ENCODE measurements at regions not wholly inside any gene's neighbourhood (a gene's known extent, or its start where the extent isn't known, plus 50 kb on each side); places are given as distances from the start of the nearest gene placed in this dataset.
"Not testable (repeated sequence)": the region's sequence is repeated elsewhere in the genome, so short reads cannot be mapped to it uniquely, and the experiment has no call there.

DNA sequence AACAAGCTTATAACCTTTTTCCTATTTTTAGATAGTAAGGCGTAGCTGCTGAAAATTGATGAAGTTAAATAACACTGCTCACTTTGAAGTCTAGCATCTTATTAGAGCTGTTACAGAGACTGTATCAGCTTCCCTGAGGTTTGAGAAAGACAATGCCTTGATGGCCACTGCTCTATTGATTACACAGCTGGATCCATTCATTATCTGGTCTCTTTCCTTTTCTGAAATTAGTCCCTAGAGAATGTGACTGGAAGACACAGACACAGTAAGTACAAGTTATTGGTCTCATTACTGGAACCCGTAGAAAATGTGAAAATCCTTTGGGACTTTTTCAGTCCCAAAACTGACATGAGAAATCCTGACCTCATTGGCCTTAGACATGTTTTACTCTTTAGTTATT is 188.3 kb downstream of the NAF1 start:
- H3K27ac ChIP-seq = no peak overlapping the region
- no peak for DNase-seq (ENCODE audit: low spot score)
- ChIA-PET CTCF (no interaction called here), POLR2A (ENCODE audit: low non-redundant PET) (no interaction called here)
- TF ChIP-seq, protein P1, sequence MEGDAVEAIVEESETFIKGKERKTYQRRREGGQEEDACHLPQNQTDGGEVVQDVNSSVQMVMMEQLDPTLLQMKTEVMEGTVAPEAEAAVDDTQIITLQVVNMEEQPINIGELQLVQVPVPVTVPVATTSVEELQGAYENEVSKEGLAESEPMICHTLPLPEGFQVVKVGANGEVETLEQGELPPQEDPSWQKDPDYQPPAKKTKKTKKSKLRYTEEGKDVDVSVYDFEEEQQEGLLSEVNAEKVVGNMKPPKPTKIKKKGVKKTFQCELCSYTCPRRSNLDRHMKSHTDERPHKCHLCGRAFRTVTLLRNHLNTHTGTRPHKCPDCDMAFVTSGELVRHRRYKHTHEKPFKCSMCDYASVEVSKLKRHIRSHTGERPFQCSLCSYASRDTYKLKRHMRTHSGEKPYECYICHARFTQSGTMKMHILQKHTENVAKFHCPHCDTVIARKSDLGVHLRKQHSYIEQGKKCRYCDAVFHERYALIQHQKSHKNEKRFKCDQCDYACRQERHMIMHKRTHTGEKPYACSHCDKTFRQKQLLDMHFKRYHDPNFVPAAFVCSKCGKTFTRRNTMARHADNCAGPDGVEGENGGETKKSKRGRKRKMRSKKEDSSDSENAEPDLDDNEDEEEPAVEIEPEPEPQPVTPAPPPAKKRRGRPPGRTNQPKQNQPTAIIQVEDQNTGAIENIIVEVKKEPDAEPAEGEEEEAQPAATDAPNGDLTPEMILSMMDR (conservative IDR thresholded peaks at IDR 0.05; ENCODE audit: low read depth) = no peak

DNA sequence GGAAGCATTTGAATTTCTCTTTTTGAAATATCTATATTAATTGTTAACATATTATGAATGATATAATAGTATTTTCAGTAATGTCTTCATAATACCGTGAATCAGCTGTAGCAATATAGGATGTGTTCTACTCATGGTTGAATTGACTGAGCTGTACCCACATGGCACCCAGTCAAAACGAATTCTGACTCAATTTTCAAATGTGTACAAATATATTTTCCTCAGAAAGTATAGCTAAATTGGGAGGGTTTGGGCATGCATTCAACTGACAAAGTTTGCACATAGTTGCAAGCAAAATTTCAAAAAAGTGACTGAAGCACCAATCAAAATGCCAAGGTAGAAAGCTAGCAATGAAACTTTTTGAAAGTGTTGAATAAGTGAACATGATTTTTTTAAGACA is 188.9 kb downstream of the NAF1 start:
- TF ChIP-seq, protein P1 (conservative IDR thresholded peaks at IDR 0.05; ENCODE audit: low read depth) = no peak
- H3K27ac ChIP-seq = no peak overlapping the region
- POLR2A ChIA-PET (ENCODE audit: low non-redundant PET) = no interaction called here
- no peak for DNase-seq (ENCODE audit: low spot score)
- CTCF ChIA-PET = interaction anchor here (0.7 kb wide), 1 partner anchor 1065 kb away, joined by 3 read pairs; no protein-coding TSS in a partner anchor

- DNase-seq (ENCODE audit: low spot score) = no peak
- CTCF ChIA-PET = no interaction called here
- H3K27ac ChIP-seq = no peak overlapping the region
- TF ChIP-seq, protein P1 (conservative IDR thresholded peaks at IDR 0.05; ENCODE audit: low read depth) = no peak
- POLR2A ChIA-PET (ENCODE audit: low non-redundant PET) = no interaction called here
These were observed 193.9 kb downstream of the NAF1 start for GRCh38 chr4:162972661-162973330.

DNA sequence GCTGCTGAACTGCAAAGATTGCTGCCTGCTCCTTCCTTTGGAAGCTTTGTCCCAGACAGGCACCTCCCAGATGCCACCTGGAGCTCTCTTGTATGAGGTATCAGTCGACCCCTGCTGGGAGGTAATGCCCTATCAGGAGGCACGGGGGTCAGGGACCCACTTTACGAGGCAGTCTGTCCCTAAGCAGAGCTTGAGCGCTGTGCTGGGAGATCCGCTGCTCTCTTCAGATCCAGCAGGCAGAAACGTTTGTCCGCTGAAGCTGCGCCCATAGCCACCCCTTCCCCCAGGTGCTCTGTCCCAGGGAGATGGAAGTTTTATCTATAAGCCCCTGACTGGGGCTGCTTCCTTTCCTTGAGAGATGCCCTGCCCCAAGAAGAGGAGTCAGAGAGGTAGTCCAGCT is 197.5 kb downstream of the NAF1 start:
- no peak for DNase-seq (ENCODE audit: low spot score)
- ChIA-PET CTCF (no interaction called here), POLR2A (ENCODE audit: low non-redundant PET) (no interaction called here)
- TF ChIP-seq, protein P1 (conservative IDR thresholded peaks at IDR 0.05; ENCODE audit: low read depth) = no peak
- H3K27ac ChIP-seq = no peak overlapping the region

- POLR2A ChIA-PET (ENCODE audit: low non-redundant PET); DNase-seq (ENCODE audit: low spot score); CTCF ChIA-PET; H3K27ac ChIP-seq: not testable (repeated sequence)
These were observed 200.7 kb downstream of the NAF1 start for GRCh38 chr4:162965978-162966377.

DNA sequence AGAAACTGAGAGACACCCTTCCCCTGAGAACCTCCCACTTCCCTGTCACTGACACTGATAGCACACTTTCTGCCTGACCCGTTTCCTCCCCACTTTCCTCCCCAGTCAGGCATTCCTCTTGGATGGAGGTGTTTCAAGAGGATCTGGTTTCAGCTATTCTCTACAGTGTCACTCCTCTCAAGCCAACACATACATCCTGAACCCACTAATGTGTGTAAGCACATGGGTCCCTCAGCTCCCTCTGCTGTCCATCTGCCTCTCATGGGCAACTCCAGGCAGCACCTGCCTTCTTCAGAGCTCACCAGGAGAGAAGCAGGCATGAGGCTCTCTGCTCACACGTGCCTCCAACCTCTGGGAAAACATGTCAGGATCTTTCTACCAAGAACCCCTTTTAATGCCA is 207.6 kb downstream of the NAF1 start:
- TF ChIP-seq, protein P1 (conservative IDR thresholded peaks at IDR 0.05; ENCODE audit: low read depth) = no peak
- ChIA-PET CTCF (interaction anchor here (0.6 kb wide), 1 partner anchor 87 kb away, joined by 3 read pairs; no protein-coding TSS in a partner anchor), POLR2A (ENCODE audit: low non-redundant PET) (no interaction called here)
- no peak for DNase-seq (ENCODE audit: low spot score)
- no peak overlapping the region for H3K27ac ChIP-seq

GRCh38 chr4:162957521-162958143 is 209.1 kb downstream of the NAF1 start:
- no peak for DNase-seq (ENCODE audit: low spot score)
- ChIA-PET POLR2A (ENCODE audit: low non-redundant PET) (no interaction called here), CTCF (interaction anchor here (0.7 kb wide), 1 partner anchor 17 kb away, joined by 4 read pairs; no protein-coding TSS in a partner anchor)
- TF ChIP-seq, protein P1 (conservative IDR thresholded peaks at IDR 0.05; ENCODE audit: low read depth) = no peak
- H3K27ac ChIP-seq = no peak overlapping the region

Data from RWPE1 (cell line).